Cerebellar cortex (tissue), 1 donor: ENCODE measurements at regions not wholly inside any gene's neighbourhood (a gene's known extent, or its start where the extent isn't known, plus 50 kb on each side); places are given as distances from the start of the nearest gene placed in this dataset.

Experiments used
- DNase-seq: peaks from one replicate; pipeline ENCODE4 v3.0.0-alpha.2; 2015; ENCODE audit warnings: low spot score

DNA sequence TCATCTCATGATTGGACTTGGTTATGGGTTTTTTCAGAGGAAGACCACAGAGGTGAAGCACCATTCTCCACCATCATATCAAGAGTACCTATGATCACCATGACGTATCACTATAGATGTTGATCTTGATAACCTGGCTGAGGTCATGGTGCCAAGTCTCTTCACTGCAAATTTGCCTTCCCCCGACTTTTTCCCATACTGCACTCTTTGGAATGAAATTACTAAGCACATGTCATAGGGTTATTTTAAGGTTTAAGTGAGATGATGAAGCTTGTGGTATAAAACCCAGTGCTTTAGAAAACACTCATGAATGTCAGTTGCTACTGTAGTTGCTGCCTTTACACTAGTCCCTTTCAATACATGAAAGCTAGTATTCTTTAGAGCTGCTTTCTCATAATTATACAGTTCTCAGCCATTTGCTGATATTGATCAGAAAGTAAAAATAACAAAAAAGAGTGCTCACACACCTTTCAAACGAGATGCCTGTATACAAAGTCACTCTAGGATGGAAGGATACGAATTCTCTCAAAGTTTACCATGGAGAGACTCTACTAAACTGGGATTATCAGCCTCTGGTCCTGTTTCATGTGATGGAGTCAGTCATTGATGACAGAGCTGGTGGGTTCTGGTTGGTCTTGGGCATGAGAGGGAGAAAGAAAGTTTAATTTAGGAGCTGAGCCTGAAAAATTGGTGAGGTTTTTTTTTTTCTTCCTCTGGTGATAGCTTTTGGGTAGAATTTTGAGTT is 228.1 kb downstream of the PRL start:
- DNase-seq, result no peak

DNA sequence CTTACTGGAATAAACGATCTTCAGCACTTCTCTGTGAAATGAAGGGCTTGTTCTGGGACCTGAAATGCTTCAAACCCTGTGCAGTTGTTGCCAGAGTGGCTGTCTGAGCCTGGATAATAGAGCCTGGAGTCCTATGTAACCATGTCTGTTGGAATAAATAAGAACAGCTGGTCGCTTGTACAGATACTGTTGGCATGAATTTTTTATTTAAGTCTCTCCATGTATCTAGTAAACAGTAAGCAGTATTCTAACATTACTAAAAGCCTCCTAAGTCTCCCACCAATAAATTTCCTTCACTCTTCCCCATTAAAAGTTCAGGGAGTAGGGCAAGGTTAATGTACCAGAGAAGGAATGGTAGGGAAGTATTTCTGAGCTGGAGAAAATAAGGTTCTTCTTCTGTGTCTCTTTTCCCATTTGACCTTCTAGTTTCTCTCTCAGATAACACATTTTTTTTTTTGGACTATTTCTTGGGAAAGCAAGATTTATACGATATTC is 227.5 kb downstream of the PRL start:
- DNase-seq, result no peak

DNA sequence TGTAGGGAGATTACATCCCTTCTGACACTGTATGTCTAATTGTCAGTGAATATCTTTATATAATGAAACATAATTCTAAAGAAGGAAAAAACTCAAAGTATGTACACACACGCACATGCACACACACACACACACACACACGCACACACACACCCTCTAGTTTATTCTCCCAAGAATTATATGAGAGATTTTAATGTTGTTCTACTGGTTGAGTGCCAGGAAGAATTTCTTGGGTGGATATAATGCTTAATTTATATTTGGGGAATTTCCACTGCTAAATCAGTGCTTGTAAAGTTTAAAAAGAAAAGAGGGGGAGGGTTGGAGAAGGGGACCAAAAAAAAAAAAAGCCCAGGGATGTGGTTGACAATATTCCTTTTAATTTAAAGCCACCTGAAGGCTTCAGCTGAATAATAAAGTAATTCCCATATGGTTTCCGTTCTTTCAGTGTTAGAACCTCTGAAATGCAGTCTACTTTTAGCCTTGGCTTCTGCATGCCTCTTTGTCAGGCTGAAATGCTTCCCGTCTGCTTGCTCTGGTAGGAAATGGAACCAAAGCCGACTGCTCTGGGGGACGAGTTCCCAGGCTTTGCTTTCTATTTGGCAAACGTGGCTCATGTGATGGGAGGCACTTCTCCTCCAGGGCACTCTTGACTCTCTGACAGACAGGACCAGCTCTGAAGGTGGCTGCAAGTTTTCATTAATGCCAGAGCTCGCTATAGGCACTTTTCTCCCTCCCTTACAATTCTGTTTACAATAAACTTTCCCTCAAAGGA is 225.4 kb downstream of the PRL start:
- no peak for DNase-seq

DNA sequence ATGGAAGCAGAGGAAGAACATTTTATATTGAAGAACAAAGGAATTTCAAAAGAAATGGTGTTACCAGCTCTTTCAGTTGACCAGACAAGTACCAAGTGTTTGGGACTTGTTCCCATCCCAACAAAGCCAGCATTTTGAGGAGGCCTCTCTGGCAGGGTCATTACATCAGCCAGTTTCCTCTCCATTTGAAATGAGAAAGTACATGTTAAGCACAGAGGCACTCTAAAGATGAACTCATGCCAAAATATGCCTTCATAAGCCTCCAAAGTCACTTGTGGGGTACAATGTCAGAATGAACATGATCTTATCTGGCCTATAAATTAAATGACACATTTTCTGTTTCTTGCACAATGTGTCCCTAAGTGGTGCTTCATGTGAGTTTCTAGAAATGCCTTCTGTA is 223.9 kb downstream of the PRL start:
- no peak for DNase-seq

DNA sequence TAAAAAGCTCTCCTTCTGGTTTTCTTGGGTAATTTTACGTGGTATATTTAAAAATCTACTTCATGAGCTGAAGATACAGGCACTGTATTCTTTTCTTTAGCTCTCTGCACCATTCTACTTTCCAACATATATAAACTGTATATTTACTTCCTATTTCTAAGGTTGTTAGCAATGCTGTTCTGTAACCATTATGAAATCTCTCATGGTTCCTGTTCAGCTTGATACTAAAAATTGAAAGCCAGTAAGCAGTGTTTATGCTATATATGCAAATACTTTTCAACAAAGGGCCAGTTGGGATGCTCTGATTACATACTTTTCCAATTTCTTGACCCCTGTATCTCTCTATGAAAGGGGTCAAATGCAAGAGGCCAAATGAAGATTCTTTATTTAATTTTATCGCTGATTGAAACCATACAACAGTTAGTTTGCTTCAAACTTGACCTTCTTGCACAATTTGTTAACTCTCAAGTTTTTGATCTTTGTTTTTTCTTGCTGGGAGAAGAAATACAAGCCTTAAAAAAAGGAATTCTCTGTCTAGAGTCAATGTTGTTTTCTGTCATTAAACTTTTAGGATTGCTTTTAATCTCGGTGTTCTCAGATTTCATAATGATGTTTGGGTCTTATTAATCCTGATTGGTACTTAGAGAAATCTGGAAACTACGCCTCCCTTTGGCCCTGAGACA is 223.2 kb downstream of the PRL start:
- no peak for DNase-seq

DNA sequence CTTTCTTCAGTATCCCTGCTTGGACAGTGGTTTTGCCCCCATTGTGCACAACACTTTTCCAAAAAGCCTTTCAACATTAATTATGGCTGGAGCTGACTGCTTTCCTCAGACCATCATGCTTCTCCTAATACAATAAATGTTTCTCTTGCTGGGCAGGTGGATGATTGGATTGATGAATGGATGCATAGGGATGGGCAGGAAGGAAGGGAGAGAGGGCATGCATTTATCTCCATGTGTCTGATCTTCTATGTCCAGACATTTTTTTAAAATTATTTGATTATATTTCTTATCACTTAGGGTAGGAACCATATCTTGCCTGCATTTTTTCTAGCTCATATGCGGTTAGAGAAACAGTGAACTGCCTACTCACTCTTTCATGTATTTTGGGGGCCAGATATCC is 218.5 kb downstream of the PRL start:
- DNase-seq, result no peak

DNA sequence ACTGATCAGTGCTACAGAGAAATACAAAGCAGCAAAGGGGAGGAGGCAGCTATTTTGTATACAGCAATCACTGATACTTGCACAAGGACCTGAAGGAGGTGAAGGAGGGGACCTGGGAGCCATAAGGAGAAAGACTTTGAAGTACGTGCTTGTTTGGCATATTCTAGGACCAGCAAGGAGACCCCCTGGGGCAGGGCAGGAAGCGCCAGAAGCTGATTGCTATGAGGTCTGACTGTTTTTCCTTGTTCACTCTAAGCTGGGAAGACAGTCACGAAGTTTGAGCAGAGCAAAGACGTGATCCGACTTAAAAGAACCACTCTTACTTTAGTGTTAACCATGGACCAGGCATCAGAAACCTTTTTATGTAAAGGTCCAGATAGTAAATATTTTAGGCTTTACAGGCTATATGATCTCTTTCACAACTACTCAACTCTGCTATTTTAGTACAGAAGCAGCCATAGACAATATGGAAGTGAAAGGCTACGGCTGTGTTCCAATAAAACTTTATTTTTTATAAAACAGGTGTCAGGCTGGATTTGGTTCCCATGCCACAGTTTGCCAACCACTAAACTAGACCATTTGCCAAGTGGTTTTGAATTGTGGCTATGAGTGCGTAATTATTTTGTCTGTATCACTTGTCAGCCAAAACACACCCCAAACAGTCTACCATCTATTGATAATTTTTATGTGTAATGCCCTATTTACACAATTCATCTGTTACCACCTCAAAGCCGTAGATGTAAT is 217.9 kb downstream of the PRL start:
- no peak for DNase-seq

DNA sequence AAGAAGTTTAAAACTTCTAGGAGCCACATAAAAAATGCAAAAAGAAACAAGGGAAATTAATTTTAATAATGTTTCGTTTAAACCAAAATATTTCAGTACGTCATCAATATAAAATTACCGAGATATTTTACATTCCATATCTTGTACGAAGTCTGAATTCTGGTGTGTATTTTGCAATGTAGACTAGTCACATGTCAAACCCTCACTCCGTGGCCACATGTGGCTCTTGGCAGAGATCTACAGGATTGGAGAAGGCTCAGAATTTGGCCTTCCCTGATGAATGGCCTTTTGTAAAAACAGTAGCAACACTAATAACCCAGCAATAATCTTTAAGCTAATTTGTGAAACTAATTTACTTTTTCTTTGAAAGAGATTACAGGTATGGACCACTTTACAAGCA is 217.1 kb downstream of the PRL start:
- DNase-seq, result no peak

DNA sequence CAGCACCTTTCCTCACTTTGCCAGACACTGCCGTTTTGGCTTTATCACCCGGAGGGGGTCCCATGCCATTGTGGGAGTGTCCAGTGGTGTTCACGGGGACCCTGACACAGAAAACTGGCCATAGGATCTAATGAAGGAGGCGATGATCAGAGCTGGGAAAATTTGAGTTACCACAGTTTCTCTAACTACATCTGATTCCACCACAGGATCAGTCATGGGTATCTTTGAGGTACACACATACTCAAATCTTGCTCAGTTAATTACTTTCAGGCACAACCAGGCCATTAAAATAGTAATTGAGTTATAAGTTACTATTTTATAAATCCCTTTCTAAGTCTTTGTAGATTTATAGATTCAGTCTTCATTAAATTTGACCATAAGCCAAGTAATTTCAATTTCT is 215.1 kb downstream of the PRL start:
- no peak for DNase-seq

DNA sequence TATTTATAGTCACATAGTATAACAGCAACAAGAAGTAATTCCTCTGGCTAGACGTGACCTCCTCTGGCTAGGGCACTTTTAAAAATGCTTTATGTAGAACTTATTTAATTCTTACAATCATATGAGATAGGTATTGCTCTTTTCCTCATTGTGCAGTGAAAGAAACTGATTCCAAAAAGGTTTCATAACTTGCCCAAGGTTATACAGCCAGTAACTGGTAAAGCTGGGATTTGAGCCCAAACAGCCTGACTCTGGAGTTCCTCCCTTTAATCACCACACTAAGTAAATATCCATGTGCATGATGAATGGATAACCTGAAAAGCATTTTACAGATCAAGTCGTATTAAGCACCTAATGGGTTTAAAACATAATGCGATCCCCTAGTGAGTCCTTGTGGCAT is 214.6 kb downstream of the PRL start:
- no peak for DNase-seq

DNA sequence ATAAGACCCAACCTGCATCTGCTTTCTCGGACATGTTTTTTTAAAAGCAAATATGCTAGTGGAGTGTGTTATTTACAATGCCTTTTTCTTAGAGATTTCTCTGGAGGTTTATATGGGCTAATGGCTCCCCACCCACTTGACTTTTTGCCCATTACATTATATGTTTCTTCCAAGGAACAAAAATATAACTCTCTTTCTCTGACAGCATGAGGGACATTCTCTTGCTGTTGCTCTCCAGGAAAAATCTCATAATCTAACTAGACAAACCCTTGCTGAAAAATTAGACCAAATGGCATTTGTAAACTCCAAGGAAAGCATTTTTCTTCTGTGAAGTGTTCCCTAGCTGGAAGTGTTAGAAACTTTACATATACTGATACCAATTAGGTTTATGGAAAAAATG is 213.7 kb downstream of the PRL start:
- DNase-seq, result no peak

DNA sequence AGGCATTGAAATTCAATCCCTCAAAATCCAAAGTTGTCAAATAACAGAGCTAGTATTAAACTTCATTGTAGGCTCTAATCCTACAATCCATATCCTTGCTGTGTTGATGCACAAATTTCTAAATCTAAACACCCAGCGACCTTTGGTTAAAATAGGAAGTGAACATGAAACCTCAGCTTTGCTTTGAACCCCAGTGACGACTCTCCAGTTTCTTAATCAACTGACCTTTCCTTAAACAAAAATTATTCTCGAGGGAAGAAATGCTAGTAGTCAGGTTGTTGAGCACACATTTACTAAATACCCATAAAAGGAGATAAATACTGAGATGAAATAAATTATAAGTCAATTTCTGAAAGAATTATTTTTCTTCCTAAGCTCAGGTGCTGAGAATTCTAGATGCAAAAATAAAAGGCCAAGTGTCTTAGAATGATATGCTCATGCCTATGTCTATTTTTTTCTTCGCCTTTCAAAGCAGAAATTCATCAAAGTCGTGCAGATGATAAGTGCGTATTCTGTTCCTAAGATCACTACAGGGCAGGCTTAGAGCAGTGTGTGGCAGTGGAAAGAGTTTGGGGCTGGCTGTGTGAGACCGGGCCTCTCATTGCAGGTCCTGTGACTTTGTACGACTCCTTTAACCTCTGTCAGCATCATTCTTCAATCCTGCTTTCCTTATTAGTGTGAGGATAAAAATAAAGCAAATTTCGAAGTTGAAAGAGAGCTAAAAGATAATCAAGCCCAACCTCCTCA is 208.7 kb downstream of the PRL start:
- DNase-seq, result no peak

DNA sequence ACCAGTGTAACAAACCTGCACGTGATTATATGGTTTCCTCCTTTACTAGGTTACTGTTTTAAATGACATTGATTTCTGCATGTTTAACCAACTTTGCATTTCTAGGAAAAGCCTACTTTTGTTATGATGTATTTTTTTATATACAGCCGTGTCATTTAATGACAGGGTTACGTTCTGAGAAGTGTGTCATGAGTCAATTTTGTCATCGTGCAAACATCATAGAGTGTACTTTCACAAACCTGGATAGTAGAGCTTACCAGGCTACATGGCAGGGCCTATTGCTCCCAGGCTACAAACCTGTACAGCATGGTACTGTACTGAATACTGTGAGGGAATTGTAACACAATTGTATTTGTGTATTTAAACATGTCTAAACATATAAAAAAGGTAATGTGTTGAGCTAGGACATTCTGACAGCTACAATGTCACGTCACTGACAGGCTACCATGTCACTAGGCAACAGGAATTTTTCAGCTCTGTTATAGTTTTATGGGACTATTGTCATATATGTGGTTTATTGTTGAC is 205.3 kb downstream of the PRL start:
- DNase-seq, result no peak

DNA sequence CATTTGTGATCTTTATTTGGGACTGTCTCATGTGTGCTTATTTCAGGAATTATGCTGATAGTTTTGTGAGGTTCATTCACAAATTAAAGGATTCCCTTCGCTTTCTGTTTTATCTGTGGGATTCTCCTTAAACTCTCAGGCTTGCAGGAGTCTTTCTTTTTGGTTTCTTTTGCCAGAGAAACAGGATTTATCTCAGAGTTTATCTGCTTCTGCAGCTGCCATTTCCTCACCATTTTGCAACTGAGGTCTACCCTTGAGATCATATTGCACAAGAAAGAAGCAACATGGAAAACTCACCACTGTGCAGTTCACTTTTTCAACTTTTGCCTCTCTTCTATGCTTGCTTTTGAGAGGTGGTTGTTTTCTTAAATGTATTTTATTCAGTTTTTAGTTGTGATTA is 201.0 kb downstream of the PRL start:
- DNase-seq, result no peak

DNA sequence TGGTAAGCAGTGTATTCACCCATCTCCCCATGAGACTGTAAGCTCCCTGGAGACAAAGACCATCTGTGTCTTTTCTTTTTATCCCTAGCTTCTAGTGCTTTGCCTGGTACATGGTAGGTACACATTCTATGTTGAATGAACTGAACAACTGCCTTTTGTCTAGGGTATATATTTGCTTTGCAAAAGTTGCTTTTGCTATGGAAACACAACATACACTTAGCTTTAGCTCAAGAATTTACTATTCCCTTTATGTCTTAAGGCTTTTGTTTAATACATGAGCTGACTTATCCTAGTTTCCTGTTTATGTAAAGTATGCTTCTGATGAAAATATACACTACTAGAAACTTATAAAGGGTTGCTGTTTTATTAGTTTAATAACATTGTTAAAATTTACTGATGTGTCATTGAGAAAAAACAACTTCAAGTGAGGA is 198.2 kb downstream of the PRL start:
- no peak for DNase-seq

DNA sequence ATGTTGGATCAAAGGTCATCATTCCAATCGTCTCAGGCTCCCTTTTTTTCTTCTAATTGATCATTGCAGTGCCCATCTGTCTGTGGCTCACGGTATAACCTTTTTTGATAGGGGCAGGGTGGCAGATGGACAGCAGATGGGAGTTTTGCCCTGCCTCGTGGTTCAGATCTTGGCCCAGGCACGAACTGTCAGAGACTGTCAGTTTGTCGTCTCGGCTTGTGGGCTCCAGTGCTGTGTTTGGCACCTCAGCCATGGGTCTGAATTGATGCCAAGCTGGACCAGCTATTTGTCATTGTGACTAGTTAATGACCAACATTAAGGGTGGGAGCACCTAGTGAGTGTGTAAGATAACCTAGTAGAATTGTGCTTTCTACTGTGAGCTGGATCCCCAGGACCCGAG is 197.6 kb downstream of the PRL start:
- DNase-seq, result peak; percentile 15

DNA sequence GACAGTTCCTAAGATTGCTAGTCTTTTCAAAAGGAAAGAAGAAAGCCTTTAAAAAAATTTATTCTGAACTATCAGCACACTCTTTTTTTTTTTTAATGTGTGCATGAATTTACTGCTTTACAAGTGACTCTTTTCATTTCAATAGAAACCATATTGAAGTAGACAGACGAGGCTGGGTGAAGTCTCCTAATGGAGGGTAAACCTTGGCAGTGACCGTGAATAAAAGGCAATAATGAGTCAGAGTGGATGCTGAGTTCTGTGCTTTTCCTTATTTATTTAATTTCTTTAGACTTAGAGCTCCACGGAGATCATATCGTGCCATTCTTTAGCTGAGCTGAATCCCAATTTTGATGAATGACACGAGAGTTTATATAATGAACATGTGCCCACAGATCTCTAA is 196.9 kb downstream of the PRL start:
- no peak for DNase-seq

DNA sequence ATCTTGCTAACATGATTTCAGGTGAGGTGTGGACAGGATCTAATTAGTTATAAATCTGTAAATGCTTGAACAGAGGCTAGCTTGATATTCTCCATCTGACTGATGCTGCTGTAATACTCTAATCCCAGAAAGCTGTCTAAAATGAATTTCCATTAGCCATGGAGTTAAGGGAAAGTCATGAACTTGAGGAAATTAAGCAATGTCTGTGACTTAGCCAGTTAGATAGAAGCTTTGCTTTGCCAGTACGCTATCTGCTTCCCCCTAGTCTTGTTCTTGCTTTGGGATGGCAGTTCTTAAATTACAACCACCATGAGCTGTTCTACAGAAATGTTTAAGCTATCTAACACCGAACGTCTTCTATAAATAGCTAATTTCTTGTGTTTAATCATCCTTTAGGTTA is 195.7 kb downstream of the PRL start:
- DNase-seq, result no peak

DNA sequence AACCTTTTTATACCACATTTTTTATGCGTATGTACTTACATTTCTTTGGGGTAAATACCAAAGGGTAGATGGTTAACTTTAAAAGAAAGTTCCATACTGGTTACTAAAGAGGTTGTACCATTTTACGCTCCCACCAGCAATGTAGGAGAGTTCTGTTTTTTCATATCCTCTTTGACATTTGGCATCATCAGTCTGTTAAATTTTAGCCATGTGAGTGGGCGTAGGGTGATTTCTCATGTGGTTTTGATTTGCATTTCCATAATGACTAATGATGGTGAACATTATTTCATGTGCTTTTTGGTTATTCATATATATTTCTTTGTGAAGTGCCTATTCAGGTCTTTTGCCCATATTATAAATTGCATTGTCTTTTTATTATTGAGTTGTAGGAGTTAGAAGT is 194.2 kb downstream of the PRL start:
- DNase-seq, result no peak

DNA sequence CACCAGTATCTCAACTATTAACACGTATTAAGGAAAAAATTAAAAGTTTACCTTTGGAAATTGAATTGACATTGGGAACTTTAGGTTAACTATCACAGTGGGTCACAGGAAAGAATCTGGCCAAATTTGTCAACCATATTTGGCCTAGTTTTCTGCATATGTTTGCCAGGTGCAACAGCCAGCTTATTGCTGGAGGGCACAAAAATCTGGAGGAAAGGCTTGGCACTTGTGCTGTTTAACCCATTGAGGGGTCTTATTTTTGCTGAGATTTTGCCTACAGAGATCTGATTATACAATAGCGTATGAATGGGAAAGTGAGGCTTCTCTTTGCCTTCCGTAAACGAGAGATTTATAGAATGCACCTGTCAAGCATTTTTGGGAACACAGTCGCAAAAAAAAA is 190.4 kb downstream of the PRL start:
- DNase-seq, result peak; percentile 33

DNA sequence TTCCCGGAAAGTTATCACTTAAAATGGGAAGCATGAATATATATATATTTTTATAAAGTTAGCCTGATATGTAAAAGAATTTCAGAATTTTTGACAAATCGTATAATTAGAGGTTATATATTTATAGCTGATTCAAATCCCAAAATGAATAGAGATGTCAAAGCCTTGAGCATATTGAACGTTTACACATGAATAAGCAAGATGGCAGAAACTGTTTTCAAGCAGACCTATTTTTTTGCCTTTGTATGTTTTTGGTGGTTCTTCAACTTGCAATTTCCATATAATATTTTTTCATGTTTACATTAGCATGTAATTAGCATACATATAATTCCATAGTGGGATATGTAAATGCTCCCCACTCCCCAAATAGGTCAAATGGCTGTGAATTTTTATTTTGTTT is 189.9 kb downstream of the PRL start:
- DNase-seq, result peak; percentile 11
